GM19023 (cell line): ENCODE measurements at regions not wholly inside any gene's neighbourhood (a gene's known extent, or its start where the extent isn't known, plus 50 kb on each side); places are given as distances from the start of the nearest gene placed in this dataset.
"Not testable (repeated sequence)": the region's sequence is repeated elsewhere in the genome, so short reads cannot be mapped to it uniquely, and the experiment has no call there.

Experiments
- ATAC-seq: cut with Tn5 transposase; IDR thresholded peaks from one replicate; pipeline ENCODE4 v1.9.1; 2021; ENCODE audit warnings: mild to moderate bottlenecking, moderate library complexity; ENCODE audit not compliant: unreplicated experiment

DNA sequence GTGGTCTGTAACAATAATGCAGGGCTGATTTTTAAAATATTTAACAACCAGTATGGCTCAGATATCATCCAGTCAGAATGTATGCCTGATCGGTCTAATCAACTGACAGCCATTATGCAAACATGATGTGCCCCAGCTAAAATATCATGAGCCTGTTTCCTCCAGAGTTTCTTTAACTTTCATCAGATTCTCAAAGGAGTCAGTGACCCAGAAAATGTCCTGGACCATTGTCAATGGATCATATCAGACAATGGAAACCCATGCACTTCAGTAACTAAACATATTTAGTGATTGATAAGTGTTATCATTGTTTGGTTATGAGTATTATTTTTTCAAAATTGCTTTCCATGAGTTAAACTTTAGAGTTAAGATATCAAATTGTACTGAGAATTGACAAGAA is 173.5 kb downstream of the LMBRD1 start:
- no peak for ATAC-seq

DNA sequence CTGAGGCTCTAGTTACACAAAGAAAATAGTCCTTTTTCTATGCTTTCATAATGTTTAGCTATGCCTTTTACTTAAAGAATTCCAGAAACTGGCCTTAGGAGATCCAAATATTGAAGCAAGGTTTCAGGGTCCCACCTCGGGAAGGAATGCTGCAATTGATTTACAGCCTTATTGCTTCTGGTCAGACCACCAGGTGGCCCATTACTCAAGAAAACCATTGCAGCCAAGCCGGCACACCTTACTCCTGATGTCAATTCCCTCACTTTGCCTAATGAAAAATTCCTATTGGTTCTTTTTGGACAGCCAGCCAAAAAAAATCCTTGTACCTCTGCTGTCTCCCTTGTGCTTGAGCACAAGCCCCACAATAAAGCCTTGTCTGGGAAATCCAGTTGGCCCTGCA is 173.9 kb downstream of the LMBRD1 start:
- no peak for ATAC-seq

- ATAC-seq = no peak
Measured at GRCh38 chr6:69622230-69622629, 174.6 kb downstream of the LMBRD1 start.

DNA sequence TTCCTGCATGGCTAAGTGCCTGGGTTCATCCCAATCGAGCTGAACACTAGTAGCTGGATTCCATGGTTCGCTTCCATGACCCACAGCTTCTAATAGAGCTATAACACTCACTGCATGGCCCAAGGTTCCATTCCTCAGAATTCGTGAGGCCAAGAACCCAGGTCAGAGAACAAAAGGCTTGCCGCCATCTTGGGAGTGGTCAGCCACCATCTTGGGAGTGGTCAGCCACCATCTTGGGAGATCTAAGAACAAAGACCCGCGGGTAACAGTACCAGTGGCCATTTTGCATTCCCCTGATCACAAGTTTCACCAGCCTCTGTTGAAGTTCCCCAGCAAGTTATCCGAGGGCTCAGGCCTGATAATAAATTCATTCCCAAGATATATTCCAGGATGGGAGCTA is 179.6 kb downstream of the LMBRD1 start:
- ATAC-seq = no peak

GRCh38 chr6:69609836-69610472 is 186.9 kb downstream of the LMBRD1 start:
- no peak for ATAC-seq

- ATAC-seq = no peak
Measured at GRCh38 chr6:69601132-69601531, 195.7 kb downstream of the LMBRD1 start.

GRCh38 chr6:69594405-69594804 is 202.4 kb downstream of the LMBRD1 start:
- ATAC-seq = no peak

GRCh38 chr6:69593706-69594105 is 203.1 kb downstream of the LMBRD1 start:
- ATAC-seq = no peak

DNA sequence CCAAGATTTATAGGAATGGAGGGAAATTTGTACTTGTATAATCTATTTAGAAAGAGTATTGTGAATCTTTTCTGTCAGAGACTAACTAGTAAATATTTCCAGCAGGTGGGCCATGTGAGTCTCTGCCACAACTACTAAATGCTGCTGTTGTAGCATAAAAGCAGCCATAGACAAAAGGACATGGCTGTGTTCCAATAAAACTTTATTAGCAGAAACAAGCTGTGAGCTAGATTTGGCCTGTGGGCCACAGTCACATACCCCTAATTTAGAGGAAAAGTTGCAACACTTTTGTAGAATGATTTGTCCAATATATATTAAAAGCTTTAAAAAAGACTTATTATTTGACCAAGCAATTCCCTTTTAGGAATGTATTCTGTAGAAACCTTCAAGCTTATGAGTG is 207.2 kb downstream of the LMBRD1 start:
- ATAC-seq = no peak

DNA sequence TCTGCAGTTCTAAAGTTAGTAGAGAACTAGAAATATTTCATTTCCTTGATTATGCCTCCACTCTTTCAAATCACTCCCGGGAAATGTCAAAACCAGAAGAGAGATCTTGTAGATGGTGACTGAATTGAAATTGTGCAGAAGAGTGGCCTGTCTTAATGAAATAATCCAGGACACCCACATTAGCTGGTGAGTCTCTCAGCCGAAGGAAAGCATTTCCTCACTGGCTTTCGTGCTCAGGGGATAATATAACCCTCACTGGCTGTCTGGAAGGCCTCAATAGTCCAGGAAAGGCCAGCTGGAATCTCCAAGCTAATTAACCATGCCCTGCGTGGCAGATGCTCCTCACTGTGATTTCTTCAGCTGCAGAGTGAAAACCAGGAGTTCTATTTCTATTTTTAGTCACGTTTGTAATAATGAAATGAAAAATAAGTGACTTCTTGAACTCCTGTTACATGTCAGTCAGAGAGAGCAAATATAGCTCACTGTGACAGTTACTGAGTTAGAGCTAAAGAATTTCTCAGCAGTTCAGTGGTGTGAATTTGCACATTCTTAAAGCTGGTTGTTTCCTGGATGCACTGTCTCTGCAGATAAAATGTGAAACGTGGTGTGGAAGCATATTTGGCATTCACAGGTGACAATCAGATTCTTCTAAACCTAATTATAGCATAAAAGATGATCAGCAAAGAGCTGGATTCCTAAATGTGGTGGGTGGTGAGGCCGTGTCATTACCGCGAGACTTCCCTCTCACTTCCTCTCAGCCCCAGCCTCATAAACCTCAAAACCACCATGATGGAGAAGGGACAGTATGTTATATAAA is 211.7 kb downstream of the LMBRD1 start:
- ATAC-seq = peak; percentile 85

DNA sequence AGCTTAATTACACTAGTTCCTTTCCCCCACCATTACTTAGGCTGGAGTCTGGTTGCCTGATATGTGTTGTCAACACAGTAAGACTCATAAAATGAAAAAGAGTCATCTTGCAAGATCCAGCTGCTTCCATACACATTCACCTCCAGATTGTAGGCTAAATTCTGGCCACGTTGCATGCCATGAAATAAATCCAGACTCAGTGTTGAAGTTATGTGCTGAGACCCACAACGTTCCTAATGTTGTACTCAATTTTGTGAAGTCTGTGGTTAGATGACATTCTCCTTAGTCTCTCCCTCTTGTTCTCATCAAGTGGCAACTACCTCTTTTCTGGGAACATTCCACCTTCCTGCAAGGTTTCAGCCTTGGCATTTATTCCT is 212.3 kb downstream of the LMBRD1 start:
- no peak for ATAC-seq

- ATAC-seq = no peak
Measured at GRCh38 chr6:69581581-69581980, 215.2 kb downstream of the LMBRD1 start.

DNA sequence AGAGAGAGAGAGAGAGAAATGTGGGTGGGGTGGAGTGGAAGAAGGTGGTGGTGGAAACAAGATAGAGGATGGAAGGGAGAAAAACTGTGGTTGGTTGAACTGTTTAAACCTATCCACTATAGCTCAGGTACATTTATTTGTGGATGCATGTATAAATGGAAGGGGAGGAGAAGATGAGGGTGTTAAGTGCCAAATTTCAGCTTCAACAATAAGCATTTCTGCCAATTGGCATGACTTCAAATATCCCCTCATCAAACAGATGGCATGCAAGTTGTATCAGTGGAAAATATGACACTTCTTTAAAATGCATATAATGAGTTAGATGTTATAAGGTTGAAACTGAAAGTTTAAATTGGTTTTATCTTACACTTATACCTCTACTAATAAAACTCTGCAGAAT is 216.1 kb downstream of the LMBRD1 start:
- no peak for ATAC-seq

- ATAC-seq = no peak
Measured at GRCh38 chr6:69578361-69578890, 218.4 kb downstream of the LMBRD1 start.

DNA sequence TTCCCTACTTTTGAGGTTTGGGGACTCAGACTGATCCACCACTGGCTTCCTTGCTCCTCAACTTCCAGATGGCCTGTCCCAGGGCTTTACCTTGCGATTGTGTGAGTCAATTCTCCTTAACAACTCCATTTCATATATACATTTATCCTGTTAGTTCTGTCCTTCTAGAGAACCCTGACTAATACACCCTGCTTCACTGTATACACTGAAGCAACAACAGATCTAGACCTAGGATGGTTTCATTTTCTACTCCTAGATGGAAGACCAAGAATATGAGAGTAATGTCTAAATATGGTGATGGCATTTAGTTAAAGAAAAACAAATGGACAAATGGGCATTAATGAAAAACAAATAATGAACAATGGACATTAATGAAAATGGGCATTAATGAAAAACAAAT is 225.6 kb downstream of the LMBRD1 start:
- ATAC-seq = no peak

- no peak for ATAC-seq
Measured at GRCh38 chr6:69570106-69570505, 226.7 kb downstream of the LMBRD1 start.

GRCh38 chr6:69560597-69560996 is 236.2 kb downstream of the LMBRD1 start:
- not testable (repeated sequence) for ATAC-seq

- no peak for ATAC-seq
Measured at GRCh38 chr6:69555088-69555638, 241.6 kb downstream of the LMBRD1 start.

DNA sequence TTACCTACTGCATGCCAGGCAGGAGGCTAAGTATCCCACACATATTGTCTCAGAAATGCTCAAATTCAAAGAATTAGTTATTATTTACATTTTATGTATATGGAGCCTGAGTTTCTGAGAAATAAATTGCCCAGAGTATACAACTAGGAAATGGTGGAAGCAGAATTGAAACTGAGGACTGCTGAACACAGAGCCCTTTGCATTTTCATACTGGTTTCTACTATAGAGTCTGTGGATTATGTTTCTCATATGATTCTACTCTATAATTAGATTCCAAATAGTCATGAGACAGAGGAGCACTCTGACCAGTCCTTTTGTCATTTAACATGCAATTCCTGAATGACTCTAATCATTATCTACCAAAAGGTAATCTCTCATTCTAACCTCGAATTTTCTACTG is 254.3 kb downstream of the LMBRD1 start:
- no peak for ATAC-seq

DNA sequence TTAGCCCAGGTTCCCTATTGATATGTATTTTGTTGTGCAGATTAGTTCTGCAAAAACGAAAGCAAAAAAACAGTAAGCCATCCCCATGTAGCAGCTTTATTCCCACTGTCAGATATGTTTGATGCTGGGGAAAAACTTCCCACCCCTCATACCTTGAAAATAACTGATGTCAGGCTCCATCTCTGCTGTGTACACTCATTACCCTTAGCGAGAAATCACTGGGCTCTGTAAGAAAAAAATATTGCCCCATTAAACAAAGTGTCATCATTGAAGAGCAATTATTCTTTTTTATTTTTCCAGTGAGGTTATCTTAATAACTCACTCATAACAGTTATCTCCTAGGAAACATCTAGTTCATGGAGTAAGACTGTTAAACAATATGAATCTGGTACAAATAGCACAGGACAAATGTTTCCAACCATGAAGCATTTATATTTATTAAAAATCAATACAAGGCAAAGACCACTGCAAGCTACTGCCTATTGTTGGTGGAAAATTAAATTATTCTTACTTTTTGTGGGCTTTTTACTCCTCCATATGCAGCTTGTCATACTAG is 268.8 kb downstream of the LMBRD1 start:
- no peak for ATAC-seq

GRCh38 chr6:69515480-69515879 is 281.3 kb downstream of the LMBRD1 start:
- not testable (repeated sequence) for ATAC-seq

DNA sequence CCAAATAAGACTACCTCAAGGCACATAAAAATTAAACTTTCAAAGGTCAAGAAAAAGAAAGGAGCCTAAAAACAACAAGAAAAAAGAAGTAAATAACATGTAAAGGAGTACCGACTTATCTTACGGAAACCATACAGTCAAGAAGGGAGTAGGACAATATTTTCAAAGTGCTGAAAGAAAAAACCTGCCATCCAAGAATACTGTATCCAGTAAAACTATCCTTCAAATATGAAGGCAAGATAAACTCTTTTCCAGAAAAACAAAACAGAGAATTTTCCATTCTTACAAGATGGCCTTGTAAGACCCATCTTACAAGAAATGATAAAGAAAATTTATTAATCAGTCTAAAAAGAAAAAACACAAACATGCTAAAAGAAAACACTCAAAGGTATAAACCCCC is 302.2 kb downstream of the LMBRD1 start:
- ATAC-seq = no peak
